ENCODE measurements at regions not wholly inside any gene's neighbourhood (a gene's known extent, or its start where the extent isn't known, plus 50 kb on each side); places are given as distances from the start of the nearest gene placed in this dataset.

GRCh38 chr2:172285010-172285621 is 142.3 kb upstream of the ITGA6 start:
- no peak for ATAC-seq
- intact Hi-C loops (cut with DNase I, micrococcal nuclease), result no loop called here
- TF ChIP-seq CTCF (IDR thresholded peaks at IDR 0.05), result no peak

GRCh38 chr2:172285760-172286159 is 141.6 kb upstream of the ITGA6 start:
- intact Hi-C loops (cut with DNase I, micrococcal nuclease), result no loop called here
- DNase-seq (no peak), ATAC-seq (no peak)
- no peaks in the 10 kb centered on the region for H3K4me1 ChIP-seq (ENCODE audit: low read depth)
- no peak for TF ChIP-seq CTCF (IDR thresholded peaks at IDR 0.05)
- no peaks in the 10 kb centered on the region for H3K36me3 ChIP-seq (ENCODE audit: low read depth)
- H3K4me3 ChIP-seq, result no peak overlapping the region
- no peaks in the 10 kb centered on the region for H3K9me3 ChIP-seq

More at GRCh38 chr2:172285010-172285621, 142.3 kb upstream of the ITGA6 start:
- H3K4me3 ChIP-seq, result no peak overlapping the region
- H3K9me3 ChIP-seq, result no peaks in the 10 kb centered on the region
- no peaks in the 10 kb centered on the region for H3K4me1 ChIP-seq (ENCODE audit: low read depth)
- H3K36me3 ChIP-seq (ENCODE audit: low read depth), result no peaks in the 10 kb centered on the region
- no peak for DNase-seq

GRCh38 chr2:172287190-172287589 is 140.2 kb upstream of the ITGA6 start:
- DNase-seq (no peak), ATAC-seq (no peak)
- Histone ChIP-seq H3K4me3 (no peak overlapping the region), H3K9me3 (no peaks in the 10 kb centered on the region), H3K36me3 (ENCODE audit: low read depth) (no peaks in the 10 kb centered on the region), H3K4me1 (ENCODE audit: low read depth) (no peaks in the 10 kb centered on the region)
- no peak for TF ChIP-seq CTCF (IDR thresholded peaks at IDR 0.05)
- intact Hi-C loops (cut with DNase I, micrococcal nuclease), result no loop called here

- H3K4me3 ChIP-seq, result no peak overlapping the region
- H3K4me1 ChIP-seq (ENCODE audit: low read depth), result no peaks in the 10 kb centered on the region
- ATAC-seq, result no peak
- no peak for TF ChIP-seq CTCF (IDR thresholded peaks at IDR 0.05)
- DNase-seq, result no peak
- no peaks in the 10 kb centered on the region for H3K9me3 ChIP-seq
- H3K36me3 ChIP-seq (ENCODE audit: low read depth), result no peaks in the 10 kb centered on the region
- intact Hi-C loops (cut with DNase I, micrococcal nuclease), result no loop called here
These were observed 139.6 kb upstream of the ITGA6 start for GRCh38 chr2:172287605-172288315.

GRCh38 chr2:172288603-172289002 is 138.8 kb upstream of the ITGA6 start:
- no peaks in the 10 kb centered on the region for H3K9me3 ChIP-seq
- DNase-seq, result no peak
- intact Hi-C loops (cut with DNase I, micrococcal nuclease), result no loop called here

More at GRCh38 chr2:172288603-172289002, 138.8 kb upstream of the ITGA6 start:
- H3K4me1 ChIP-seq (ENCODE audit: low read depth), result no peaks in the 10 kb centered on the region
- no peak overlapping the region for H3K4me3 ChIP-seq
- no peak for TF ChIP-seq CTCF (IDR thresholded peaks at IDR 0.05)
- no peaks in the 10 kb centered on the region for H3K36me3 ChIP-seq (ENCODE audit: low read depth)
- no peak for ATAC-seq

All from mucosa of descending colon (tissue), 3 donors.